Heart left ventricle (tissue), 13 donors: ENCODE measurements at regions not wholly inside any gene's neighbourhood (a gene's known extent, or its start where the extent isn't known, plus 50 kb on each side); places are given as distances from the start of the nearest gene placed in this dataset.

ENCODE experiments used
- CTCF ChIP-seq, 12 donors: fragments of 200-600 bp; sonication (generic) in 4 of 12; IDR thresholded peaks; one replicate each; pipeline versions ENCODE4 v1.5.0 to v1.8.0; 2018 to 2022; ENCODE audit warnings: antibody characterized with exemption in 12 of 12, mild to moderate bottlenecking in 5 of 12
- POLR2A ChIP-seq, 2 donors: fragments of 450-650 bp; IDR thresholded peaks; one replicate each; pipeline ENCODE4 v1.6.1; 2017; ENCODE audit warnings: antibody characterized with exemption in 2 of 2, mild to moderate bottlenecking in 2 of 2, moderate library complexity in 2 of 2
- donor health status: ischemic (EF 13 %, LVEDD 7.1; RV severe dilation, severe dysfunction).
- donor health status: DM: no; HTN: yes; CAD: no.
- donor health status: DM: no; HTN: no; CAD: no.
- donor health status: ischemic (EF 25% LVEDD 6.9; RV normal size, moderate dysfunction).
- donor health status: ischemic (EF 25% LVEDD 5.7; RV mildly dilated, moderate dysfunction).
- donor health status: ischemic (EF 35%, LVEDD 5.7; RV mildly dilated, moderate dysfunction).
- donor health status: nonischemic (EF 11% LVEDD 7.7; RV severe dilation, severe dysfunction).
- donor health status: DM: yes; HTN: yes; CAD: no.
- donor health status: PGD.
- donor health status: ischemic (EF 29% LVEDD 5.4; RV normal size, mild dysfunction).
- donor health status: nonischemic (EF 23%, LVEDD 6.1; RV moderate dilation, normal function).

GRCh38 chr15:85284497-85284896, 95.9 kb upstream of the AKAP13 start:
- no peak for TF ChIP-seq CTCF (IDR thresholded peaks at IDR 0.05)
- TF ChIP-seq POLR2A (IDR thresholded peaks at IDR 0.05): no peak
